Occipital lobe (tissue), 1 donor: ENCODE measurements at regions not wholly inside any gene's neighbourhood (a gene's known extent, or its start where the extent isn't known, plus 50 kb on each side); places are given as distances from the start of the nearest gene placed in this dataset.
"Not testable (repeated sequence)": the region's sequence is repeated elsewhere in the genome, so short reads cannot be mapped to it uniquely, and the experiment has no call there.

Experiments used
- DNase-seq: peaks from one replicate; lab custom pipeline; 2025; lab: John Stamatoyannopoulos, UW

DNA sequence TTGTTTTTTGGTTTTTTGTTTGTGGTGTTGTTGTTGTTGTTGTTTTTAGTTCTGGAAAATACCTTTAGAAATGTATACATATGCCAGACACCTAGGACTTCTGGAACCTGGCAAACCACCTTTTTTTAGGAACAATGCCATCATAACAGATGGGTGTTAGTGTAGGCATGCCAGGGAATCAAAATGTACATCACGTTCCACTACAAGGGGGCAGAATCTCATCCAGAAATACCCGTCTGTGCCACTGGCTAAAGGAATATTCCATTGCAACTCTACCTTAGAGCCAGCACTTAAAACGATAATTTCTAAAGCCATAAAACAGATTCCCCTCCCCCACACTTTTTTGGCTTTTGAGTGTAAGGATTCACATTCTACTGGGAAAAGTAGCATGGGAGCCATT is 239.8 kb downstream of the ETV1 start:
- DNase-seq = no peak

DNA sequence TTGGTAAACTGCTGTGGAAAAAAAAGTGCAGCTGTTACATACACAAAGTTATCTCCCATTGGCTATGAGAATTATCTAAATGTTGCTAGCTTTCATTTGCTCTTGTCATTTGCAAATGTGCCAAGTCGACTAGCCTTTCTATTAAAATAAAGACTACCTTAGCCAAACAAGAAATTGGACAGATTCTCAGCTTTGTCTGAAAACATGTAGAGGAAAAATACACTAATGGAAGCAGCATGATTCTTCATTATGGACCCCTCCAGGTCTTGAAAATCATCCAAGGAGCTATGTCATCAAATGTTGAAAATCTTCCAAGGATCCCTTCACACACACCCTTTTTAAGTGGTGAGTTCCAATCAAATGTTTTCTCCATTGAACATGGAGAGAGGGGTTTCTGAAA is 237.7 kb downstream of the ETV1 start:
- DNase-seq = no peak

DNA sequence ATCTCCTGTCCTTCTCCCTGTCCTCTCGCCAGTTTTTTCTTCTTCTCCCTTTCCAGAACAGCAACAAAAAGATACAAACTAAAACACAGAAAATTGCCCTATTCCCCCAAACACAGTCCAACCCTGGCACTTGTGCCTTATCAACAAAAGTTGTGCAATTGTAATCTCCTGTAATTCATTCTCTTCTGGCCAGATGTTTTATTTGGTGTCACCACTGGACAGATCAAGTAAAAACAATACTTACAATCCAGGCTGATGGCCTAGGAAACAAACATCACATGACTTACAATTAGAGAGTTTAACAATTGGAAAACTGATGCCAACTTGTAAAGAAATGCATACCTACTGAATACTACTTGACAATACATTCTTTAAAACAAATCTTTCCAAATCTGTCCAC is 231.6 kb downstream of the ETV1 start:
- no peak for DNase-seq

DNA sequence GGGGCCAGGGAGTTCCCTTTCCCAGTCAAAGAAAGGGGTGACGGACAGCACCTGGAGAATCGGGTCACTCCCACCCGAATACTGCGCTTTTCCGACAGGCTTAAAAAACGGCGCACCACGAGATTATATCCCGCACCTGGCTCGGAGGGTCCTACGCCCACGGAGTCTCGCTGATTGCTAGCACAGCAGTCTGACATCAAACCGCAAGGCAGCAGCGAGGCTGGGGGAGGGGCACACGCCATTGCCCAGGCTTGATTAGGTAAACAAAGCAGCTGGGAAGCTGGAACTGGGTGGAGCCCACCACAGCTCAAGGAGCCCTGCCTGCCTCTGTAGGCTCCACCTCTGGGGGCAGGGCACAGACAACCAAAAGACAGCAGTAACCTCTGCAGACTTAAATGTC is 223.6 kb downstream of the ETV1 start:
- DNase-seq = not testable (repeated sequence)

DNA sequence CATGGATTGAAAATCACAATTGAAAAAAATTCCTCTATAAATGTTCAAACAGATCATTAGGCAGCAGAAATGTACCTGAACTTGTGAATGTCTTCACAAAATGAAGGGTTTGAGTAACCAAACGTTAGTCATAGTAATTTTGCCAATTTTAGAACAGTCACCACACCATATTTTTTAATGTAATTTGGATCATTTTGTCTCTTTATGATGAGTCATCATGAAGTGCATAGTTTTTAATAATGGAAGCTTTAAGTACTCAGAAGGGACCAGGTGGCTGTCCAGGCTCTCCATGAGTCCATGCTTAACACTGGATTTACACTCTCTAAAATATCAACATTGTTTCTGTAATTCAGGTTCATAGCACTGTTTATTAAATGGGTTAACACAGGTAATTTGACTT is 219.2 kb downstream of the ETV1 start:
- no peak for DNase-seq

DNA sequence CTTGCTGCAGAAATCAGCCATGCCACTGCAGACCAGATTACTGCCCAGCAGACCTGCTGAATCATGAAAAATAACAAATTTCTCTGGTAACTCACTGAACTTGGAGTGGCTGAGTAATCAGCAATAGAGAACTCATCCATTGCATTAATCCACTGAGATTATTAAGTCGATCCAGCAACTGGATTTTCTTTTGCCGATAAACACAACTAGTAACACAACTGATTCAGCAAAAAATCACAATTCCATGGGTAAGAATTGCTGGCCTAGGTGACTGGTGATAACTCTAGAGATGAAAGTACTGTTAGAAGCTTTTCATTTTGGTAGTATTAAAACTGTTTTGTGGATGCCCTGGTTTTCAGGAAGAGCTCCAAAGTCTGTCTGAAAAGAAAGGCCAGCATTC is 214.5 kb downstream of the ETV1 start:
- DNase-seq = no peak

DNA sequence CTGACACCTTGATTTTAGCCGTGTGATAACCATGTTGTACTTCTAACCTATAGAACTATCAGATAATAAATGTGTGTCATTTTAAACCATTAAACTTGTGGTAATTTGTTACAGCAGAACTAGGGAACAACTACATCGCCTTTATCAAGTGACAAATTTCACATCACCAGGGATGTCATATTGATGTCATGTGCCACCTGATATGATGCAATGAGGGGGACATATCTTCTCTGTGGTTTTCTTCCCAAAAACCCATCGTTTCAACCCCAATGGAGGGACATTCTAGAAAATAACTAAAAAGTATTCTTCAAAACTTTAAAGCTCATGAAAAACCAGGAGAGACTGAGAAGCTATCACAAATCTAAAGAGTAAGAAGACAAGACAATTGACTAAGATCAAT is 212.2 kb downstream of the ETV1 start:
- no peak for DNase-seq

DNA sequence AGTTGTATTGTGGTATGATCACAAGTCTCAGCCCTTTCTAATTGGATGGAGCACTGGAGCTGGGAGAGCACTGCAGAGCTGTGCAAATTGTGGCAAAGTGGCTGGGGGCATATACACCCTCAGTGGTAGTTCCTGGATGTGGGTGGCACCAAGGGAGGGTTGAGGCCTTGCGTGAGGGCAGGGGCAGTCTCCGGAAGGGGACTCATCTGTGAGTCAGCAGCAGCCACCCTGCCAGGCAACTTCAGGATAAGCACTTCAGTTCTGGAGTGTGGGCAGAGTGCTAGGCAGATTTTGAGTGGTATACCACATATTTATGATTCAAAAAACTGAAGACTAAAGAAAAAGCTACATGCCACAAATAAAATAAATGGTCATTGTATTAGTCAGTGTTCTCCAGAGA is 210.5 kb downstream of the ETV1 start:
- no peak for DNase-seq

DNA sequence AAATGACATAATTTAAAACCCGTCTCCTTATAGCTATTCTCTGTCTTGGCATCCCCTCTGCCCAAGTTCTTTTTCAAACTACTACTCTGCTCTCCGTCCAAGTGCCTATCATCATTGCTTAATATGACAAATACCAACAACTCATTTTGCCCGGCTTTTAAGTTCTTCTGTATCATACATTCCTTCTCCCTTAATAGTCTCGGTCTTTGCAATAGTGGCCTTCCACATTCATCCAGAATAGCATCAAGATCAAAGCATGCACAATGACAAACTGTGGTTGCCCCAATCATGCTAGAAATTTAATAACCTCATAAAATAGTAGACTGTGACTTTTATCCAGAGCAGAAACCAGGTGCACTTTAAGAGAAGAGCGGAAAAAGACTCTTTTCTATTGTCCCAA is 198.9 kb downstream of the ETV1 start:
- DNase-seq = no peak

DNA sequence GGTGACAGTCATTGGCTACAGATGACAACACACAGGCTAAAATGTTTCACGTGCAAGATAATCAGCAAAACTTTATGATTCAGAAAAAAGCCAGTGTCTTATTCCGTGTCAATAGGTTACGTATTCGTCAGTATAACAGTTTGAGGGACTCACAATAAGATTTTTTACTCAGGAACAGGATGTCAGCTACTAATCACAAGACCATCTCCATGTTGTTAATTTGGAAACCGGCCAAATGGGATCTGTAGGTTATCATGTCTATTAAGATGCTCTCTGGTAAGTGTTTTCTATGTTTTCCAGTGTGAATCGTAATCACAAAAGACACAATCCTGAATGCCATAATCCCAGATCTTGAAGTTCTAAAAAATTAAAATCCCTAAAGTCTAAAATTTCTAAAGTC is 197.3 kb downstream of the ETV1 start:
- no peak for DNase-seq

DNA sequence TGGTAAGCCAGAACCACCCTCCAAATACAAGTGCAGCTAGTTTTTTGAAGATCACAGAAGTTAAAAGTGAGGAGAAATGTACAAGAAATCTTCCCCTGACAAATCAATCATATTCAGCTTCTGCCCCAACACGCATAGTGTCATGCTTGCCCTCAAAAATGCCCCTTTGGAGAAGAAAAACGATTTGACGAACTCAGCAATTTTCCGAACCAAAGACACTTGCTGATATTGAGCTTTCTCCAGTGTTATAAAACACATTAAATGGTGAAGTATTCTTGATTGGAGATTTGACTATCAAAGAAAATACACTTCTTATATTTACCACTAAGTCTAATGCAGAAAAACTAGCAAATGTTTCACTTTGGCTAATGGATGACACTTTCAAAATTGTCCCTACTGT is 195.5 kb downstream of the ETV1 start:
- DNase-seq = no peak

DNA sequence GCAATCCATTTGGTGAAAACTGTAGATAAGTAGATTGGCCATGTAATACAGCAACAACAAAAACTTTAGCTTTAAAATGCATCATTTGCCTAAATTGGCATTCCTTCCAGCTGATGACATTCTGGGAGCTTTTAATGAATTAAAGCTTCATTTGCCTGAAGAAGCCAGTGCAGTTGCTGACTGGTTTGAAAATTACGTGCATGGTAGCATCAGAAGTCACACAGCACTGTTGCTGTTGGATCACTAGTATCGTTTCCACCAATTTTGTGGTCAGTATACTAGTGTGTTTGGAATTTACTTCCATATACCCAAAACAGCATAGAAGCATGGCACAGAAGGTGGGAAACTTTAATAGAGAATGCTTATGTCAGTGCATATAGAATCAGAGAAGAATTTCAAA is 194.9 kb downstream of the ETV1 start:
- no peak for DNase-seq

DNA sequence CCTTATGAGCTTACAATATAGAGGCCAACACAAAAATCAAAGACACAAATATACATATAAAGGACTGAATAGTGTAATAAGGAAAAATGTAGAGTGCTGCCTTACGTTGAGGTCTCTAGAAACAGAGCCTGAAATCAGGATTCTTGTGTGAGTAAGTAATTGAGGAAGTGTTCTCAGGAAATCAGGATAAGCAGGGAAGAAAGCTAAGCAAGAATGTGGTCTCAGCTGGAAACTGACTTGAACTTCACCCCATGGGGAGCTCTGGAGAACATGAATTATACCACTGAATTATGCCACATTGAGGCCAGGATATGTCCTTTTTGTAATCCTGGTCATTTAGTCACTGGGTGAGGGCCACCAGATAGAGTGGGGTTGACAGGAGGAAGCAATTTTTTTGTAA is 191.9 kb downstream of the ETV1 start:
- no peak for DNase-seq

DNA sequence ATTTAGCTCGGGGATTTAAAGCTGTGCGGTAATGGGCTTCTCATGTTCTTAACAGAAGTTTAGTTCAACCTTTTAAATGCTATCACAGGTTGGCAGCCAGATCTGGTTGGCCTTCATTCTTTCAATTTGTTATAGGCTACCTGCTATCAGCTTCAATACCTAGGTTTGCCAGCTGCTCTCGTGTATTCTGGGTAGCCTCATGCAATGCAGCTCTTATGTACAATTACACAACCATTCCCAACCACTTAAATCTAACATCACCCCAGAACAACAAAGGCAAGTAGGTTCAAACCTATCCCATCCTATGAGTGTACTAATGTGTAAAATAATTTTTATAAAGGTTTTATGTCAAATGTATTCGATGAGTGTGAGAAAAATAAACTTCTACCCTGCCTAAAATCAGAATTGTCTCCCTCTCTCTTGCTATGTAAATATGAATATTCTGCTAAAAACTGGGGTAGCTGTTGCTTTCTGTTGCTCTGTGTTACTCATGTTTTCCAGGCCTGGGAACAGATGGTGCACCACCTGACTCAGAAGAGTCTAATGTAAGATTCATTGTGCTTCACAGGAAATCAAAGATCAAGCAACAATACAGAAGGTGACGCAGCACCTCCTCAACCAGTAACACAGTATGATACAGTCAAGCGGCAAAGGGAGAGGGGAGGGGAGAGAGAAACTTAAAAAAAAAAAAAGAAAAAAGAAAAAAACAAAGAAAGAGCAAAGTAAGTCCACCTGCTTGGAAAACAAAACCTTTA is 188.6 kb downstream of the ETV1 start:
- no peak for DNase-seq

DNA sequence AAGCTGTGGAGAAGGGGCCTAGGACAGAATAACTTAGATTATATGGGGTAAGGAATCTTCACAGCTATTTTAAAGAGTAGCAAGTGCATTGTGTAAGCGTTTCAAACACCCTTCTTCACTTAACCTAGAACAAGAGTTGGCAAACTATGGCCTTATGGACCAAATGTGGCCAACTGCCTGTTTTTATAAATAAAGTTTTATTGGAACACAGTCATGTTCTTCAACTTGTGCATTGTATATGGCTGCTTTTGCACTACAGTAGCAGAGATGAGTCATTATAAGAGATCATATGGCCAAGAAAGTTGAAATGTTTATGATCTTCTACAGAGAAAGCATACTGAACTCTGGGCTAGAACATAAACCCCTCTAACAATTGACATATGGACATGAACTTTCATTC is 187.8 kb downstream of the ETV1 start:
- DNase-seq = no peak

DNA sequence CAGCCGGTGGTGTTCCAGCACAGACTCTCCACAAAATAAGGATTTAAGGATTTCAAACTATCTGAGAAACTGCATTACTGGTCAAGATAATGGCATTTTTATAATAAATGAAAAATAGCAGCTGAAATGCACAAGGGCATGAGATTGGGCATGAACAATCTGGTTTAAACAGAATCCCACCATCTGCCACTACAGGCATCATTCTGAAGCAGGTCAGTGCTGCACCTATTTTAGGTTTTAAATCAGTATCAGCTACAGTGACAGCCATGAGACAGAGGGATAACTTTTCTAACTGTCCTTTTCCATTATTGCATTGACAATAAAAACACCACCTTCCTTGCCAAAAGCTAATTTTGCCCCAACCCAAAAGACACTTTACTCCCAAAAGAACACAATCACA is 186.8 kb downstream of the ETV1 start:
- DNase-seq = no peak

DNA sequence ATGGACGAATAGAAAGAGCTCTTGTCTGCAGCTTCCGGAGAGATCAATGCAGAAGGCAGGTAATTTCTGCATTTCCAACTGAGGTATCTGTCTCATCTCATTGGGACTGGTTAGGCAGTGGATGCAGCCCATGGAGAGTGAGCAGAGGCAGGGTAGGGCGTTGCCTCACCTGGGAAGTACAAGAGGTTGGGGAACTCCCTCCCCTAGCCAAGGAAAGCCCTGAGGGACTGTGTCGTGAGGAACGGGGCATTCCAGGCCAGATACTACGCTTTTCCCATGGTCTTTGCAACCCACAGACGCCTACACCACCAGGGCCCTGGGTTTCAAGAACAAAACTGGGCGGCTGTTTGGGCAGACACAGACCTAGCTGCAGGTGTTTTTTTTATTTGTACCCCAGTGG is 186.3 kb downstream of the ETV1 start:
- DNase-seq = no peak

DNA sequence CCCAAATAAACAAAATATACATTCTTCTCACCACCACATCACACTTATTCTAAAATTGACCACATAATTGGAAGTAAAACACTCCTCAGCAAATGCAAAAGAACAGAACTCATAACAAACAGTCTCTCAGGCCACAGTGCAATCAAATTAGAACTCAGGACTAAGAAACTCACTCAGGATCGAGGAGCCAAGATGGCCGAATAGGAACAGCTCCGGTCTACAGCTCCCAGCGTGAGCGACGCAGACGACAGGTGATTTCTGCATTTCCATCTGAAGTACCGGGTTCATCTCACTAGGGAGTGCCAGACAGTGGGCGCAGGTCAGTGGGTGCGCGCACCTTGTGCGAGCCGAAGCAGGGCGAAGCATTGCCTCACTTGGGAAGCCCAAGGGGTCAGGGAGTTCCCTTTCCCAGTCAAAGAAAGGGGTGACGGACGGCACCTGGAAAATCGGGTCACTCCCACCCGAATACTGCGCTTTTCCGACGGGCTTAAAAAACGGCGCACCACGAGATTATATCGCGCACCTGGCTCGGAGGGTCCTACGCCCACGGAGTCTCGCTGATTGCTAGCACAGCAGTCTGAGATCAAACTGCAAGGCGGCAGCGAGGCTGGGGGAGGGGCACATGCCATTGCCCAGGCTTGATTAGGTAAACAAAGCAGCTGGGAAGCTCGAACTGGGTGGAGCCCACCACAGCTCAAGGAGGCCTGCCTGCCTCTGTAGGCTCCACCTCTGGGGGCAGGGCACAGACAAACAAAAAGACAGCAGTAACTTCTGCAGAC is 183.2 kb downstream of the ETV1 start:
- not testable (repeated sequence) for DNase-seq

DNA sequence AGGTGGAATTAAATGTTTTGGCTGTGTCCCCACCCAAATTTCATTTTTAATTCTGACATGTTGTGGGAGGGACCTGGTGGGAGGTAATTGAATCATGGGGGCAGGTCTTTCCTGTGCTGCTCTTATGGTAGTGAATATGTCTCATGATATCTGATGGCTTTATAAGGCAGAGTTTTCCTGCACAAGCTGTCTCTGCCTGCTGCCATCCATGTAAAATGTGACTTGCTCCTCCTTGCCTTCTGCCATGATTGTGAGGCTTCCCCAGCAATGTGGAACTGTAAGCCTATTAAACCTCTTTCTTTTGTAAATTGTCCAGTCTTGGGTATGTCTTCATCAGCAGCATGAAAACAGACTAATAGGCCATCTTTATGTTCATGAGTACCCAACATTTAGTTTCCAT is 172.2 kb downstream of the ETV1 start:
- not testable (repeated sequence) for DNase-seq

DNA sequence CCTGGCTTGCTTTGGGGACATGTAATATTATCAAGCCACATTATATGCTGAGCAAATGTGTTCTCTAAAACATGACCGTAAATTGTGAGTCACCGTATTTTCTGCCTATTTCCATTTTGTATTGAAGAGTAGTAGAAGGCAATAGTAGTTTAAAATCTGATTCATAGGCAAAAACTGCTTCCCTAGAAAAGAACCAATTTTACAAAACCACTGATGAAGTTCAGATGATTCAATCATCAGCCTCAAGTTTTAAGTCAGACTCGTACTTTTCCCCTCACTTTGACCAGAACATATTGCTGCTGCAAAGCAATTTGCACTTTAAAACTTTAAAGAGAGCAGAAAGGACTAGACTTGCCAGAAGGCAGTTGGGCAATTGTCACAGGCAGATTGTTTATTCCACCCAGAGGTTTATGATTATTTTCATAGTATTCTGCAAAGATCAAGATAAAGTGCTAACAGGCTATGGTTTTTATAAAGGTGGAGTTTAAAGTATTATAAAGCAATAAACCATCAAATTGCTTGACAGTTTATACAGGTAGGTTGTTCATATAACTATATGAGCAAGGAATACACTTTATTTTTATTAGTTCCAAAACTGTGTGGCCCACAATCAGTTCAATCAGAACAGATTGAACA is 168.2 kb downstream of the ETV1 start:
- DNase-seq = no peak

DNA sequence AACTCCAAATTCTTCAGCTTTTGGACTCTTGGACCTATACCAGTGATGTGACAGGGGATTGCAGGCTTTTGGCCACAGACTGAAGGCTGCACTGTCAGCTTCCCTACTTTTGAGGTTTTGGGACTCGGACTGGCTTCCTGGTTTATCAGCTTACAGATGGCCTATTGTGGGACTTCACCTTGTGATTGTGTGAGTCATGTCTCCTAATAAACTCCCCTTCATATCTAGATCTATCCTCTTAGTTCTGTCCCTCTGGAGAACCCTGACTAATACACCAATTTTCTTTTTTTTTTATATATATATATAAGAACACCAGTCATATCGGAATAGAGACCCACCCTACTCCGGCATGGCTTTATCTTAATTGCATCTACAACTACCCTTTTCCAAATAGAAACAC is 166.8 kb downstream of the ETV1 start:
- no peak for DNase-seq

DNA sequence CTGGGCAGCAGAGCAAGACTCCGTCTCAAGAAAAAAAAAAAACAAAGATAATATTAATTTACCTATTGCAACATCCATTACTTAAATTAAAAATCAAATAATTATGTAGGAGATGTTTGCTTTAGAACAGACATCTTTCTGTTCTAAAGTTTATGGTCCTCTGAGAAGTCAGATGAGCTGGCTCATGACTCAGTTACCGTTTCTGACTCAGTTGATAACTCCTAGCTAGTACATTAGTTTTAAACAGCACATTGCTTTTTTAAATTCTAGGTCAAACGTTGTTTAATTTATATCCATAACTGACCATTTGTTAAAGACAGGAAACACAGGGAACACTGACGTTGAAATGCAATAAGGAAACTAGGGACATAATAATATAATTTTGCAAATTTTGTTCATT is 162.7 kb downstream of the ETV1 start:
- no peak for DNase-seq

DNA sequence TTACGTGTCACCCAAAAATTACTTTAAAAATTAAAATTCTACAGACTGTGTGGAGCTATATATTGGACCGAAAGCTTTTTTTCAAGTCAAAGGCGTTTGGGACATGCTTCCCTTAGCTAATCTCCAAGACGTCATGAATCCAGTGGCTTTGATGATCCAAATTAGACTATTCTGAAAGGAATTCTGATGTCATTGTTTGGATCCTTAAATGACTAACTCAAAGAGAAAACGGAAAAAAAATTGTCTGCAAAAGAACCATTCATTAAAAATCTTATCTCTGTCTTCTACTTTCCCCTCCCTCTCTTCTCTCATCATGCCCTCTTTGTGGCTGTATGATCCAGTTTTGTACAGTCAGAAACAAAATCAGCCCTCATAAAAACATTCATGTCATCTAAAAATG is 161.8 kb downstream of the ETV1 start:
- no peak for DNase-seq
